Fibroblast of lung (primary cell): ENCODE measurements at regions not wholly inside any gene's neighbourhood (a gene's known extent, or its start where the extent isn't known, plus 50 kb on each side); places are given as distances from the start of the nearest gene placed in this dataset.

ENCODE experiments used
- DNase-seq, 2 donors: peaks; one replicate each; pipeline versions ENCODE4 v3.0.0 to v3.0.0-alpha.2; 2010; ENCODE audit warnings: low read depth in 2 of 2
- H2AFZ ChIP-seq: 2 replicates; pipeline ENCODE4 v1.5.1; 2012; ENCODE audit warnings: low read length, control low read depth, inconsistent platforms
- H3K27ac ChIP-seq: 2 replicates; pipeline ENCODE4 v1.5.1; 2011; ENCODE audit warnings: low read length, control low read depth; ENCODE audit not compliant: insufficient read depth
- H3K27me3 ChIP-seq: 2 replicates; pipeline ENCODE4 v1.5.1; 2011; ENCODE audit warnings: mild to moderate bottlenecking, low read length; ENCODE audit not compliant: control insufficient read depth, insufficient read depth
- H3K36me3 ChIP-seq: 2 replicates; pipeline ENCODE4 v1.5.1; 2011; ENCODE audit warnings: low read length; ENCODE audit not compliant: control insufficient read depth, insufficient read depth
- H3K4me1 ChIP-seq: 2 replicates; pipeline ENCODE4 v1.5.1; 2011; ENCODE audit warnings: low read length; ENCODE audit not compliant: control insufficient read depth, insufficient read depth; ENCODE audit errors: extremely low read depth
- H3K4me2 ChIP-seq: 2 replicates; pipeline ENCODE4 v1.5.1; 2011; ENCODE audit warnings: low read length, control low read depth; ENCODE audit not compliant: insufficient read depth; ENCODE audit errors: extremely low read depth
- H3K4me3 ChIP-seq, 4 experiments: fragments of 200-600 bp in 1 of 4; sonication (generic) in 1 of 4; replicated peaks in 1 of 4; 2 replicates each; pipeline ENCODE4 v1.5.1; 2011 to 2016; ENCODE audit warnings: low read length in 4 of 4, low read depth in 3 of 4, mild to moderate bottlenecking in 3 of 4, control low read depth in 2 of 4, inconsistent platforms in 1 of 4, mixed read lengths in 1 of 4; ENCODE audit not compliant: insufficient read depth in 1 of 4; ENCODE audit errors: control extremely low read depth in 1 of 4
- H3K79me2 ChIP-seq: 2 replicates; pipeline ENCODE4 v1.5.1; 2012; ENCODE audit warnings: mild to moderate bottlenecking, low read length, inconsistent platforms; ENCODE audit not compliant: control insufficient read depth, insufficient read depth
- H3K9ac ChIP-seq: 2 replicates; pipeline ENCODE4 v1.5.1; 2011; ENCODE audit warnings: mild to moderate bottlenecking, low read length, control low read depth; ENCODE audit not compliant: insufficient read depth
- H3K9me3 ChIP-seq: 2 replicates; pipeline ENCODE4 v1.5.1; 2012; ENCODE audit warnings: low read depth, low read length; ENCODE audit not compliant: control insufficient read depth, insufficient read depth
- H4K20me1 ChIP-seq: 2 replicates; pipeline ENCODE4 v1.5.1; 2011; ENCODE audit warnings: low read length; ENCODE audit not compliant: control insufficient read depth, insufficient read depth; ENCODE audit errors: extremely low read depth
- EZH2 ChIP-seq: IDR thresholded peaks from 2 replicates; pipeline ENCODE4 v1.5.1; 2012; ENCODE audit warnings: low read length, control low read depth, mild to moderate bottlenecking; ENCODE audit errors: missing control alignments
- TF ChIP-seq, protein P1 (sequence below), 2 donors: IDR thresholded peaks in 1 of 2; conservative IDR thresholded peaks in 1 of 2; 1 replicate in 1 of 2; 2 replicates in 1 of 2; pipeline ENCODE4 v1.5.1; 2011 to 2012; ENCODE audit warnings: low read length in 2 of 2, control low read depth in 1 of 2, inconsistent platforms in 1 of 2, low read depth in 1 of 2, mild to moderate bottlenecking in 1 of 2

DNA sequence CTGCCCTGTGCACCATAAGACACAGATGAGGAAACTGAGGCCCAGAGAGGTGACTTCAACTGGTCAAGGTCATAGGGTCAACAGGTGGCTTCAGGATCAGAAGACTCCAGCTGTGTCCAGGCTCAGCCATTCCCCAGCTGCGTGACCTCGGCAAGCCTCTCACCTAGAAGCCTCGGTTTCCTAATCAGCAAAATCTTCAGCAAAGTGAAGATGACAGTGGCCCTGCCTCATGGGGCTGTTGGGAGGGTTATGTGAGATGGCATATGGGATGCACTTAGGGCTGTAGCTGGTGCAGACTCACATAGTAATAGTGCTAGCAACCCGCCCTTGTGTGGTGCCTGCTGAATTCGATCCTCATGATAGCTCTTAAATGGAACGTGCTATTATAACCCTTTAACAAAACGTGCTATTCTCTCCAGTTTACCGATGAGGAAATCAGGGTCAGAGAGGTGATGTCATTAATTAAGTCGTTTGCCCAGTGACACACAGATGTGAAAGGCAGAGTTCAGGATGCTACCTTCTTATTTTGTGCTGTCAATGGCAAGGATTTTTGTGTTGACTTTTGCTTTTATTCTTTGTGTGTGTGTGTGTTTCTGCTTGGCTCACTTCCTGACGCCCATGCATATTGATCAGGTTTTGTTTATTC is 472.9 kb downstream of the MATN1 start:
- Histone ChIP-seq H3K4me3 (no peak overlapping the region), H4K20me1 (no peaks in the 10 kb centered on the region), H3K9ac (no peak overlapping the region), H3K27ac (no peak overlapping the region), H3K4me2 (no peak overlapping the region), H2AFZ (no peak overlapping the region), H3K9me3 (no peaks in the 10 kb centered on the region), H3K36me3 (no peaks in the 10 kb centered on the region), H3K79me2 (no peaks in the 10 kb centered on the region), H3K4me1 (no peaks in the 10 kb centered on the region), H3K27me3 (no peaks in the 10 kb centered on the region)
- TF ChIP-seq EZH2, result no peak
- TF ChIP-seq, protein P1, sequence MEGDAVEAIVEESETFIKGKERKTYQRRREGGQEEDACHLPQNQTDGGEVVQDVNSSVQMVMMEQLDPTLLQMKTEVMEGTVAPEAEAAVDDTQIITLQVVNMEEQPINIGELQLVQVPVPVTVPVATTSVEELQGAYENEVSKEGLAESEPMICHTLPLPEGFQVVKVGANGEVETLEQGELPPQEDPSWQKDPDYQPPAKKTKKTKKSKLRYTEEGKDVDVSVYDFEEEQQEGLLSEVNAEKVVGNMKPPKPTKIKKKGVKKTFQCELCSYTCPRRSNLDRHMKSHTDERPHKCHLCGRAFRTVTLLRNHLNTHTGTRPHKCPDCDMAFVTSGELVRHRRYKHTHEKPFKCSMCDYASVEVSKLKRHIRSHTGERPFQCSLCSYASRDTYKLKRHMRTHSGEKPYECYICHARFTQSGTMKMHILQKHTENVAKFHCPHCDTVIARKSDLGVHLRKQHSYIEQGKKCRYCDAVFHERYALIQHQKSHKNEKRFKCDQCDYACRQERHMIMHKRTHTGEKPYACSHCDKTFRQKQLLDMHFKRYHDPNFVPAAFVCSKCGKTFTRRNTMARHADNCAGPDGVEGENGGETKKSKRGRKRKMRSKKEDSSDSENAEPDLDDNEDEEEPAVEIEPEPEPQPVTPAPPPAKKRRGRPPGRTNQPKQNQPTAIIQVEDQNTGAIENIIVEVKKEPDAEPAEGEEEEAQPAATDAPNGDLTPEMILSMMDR (conservative IDR thresholded peaks at IDR 0.05 in 1 of 2, IDR thresholded peaks at IDR 0.05 in 1 of 2; ENCODE audit: low read depth in 1 of 2, low read length in 2 of 2), result no peak
- no peak for DNase-seq

DNA sequence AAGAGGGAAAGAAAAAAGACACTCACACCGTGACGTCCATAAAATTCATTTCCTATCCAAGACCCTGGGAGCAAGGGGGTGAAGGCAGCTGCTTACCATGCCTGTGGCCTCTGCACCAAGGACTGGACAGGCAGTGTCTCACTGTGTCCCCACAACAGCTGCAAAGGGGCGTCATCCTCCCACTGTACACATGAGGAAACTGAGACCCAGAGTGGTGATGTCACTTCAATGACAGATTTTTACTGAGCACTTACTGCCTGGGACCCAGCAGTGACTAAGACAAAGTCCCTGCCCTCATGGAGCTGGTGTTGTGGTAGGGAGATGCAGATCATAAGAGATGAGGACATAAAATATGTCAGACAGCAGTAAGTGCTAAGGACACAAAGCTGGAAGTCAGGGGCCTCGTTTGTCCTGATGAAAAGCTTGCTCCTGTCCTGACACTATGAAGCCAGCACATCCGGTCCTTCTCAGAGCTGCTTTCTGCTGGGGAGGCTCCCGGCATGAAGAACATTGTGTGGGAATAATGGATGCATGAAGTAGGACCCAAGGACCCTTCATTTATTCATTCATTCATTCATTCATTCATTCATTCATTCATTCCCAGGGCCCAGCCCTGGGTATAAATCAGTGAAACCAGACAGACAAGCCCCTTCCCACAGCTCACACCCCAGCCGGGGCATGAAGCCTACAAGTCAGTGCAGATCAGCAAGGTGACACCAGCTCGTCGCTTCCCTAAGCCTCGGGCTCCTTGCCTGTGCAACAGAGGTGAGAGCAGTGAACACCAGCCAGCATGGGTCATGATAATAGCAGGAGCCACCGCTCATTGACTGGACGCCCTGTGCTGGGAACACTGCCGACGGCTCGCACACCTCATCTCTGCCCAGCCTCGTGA is 473.7 kb downstream of the MATN1 start:
- no peaks in the 10 kb centered on the region for H3K9me3 ChIP-seq
- no peaks in the 10 kb centered on the region for H3K4me1 ChIP-seq
- no peak overlapping the region for H3K27ac ChIP-seq
- H3K27me3 ChIP-seq, result no peaks in the 10 kb centered on the region
- H3K4me3 ChIP-seq, result no peak overlapping the region
- H2AFZ ChIP-seq, result no peak overlapping the region
- H3K4me2 ChIP-seq, result no peak overlapping the region
- TF ChIP-seq EZH2, result no peak
- TF ChIP-seq, protein P1 (conservative IDR thresholded peaks at IDR 0.05 in 1 of 2, IDR thresholded peaks at IDR 0.05 in 1 of 2; ENCODE audit: low read depth in 1 of 2, low read length in 2 of 2), result no peak
- H3K36me3 ChIP-seq, result no peaks in the 10 kb centered on the region
- H3K9ac ChIP-seq, result no peak overlapping the region
- no peak for DNase-seq
- H3K79me2 ChIP-seq, result no peaks in the 10 kb centered on the region
- no peaks in the 10 kb centered on the region for H4K20me1 ChIP-seq

DNA sequence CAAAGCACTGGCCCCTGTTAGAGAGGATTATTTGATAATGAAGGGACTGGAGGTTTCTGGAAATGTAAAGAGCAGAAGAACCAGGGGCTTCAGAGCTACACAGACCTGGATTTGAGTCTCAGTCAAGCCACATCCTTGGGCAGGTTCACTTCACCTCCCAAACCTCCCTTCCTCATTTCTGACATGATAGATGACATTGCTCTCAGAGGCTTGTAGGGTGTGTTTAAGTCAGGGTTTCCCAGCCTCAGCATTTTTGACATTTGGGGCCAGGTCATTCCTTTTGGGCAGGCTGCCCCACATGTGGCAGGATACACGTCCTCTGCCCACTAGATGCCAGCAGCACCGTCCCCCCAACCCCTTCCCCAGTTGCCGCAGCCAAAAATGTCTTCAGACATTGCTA is 474.6 kb downstream of the MATN1 start:
- TF ChIP-seq, protein P1 (conservative IDR thresholded peaks at IDR 0.05 in 1 of 2, IDR thresholded peaks at IDR 0.05 in 1 of 2; ENCODE audit: low read depth in 1 of 2, low read length in 2 of 2), result no peak
- H3K36me3 ChIP-seq, result no peaks in the 10 kb centered on the region
- no peaks in the 10 kb centered on the region for H3K9me3 ChIP-seq

More for the DNA sequence above, 474.6 kb downstream of the MATN1 start:
- H3K9ac ChIP-seq, result no peak overlapping the region
- H3K27ac ChIP-seq, result no peak overlapping the region
- no peaks in the 10 kb centered on the region for H3K4me1 ChIP-seq
- H3K27me3 ChIP-seq, result no peaks in the 10 kb centered on the region
- no peak overlapping the region for H3K4me3 ChIP-seq
- no peak for DNase-seq
- H2AFZ ChIP-seq, result no peak overlapping the region
- no peak overlapping the region for H3K4me2 ChIP-seq
- no peaks in the 10 kb centered on the region for H4K20me1 ChIP-seq
- H3K79me2 ChIP-seq, result no peaks in the 10 kb centered on the region
